WTC11 (cell line): ENCODE measurements at regions not wholly inside any gene's neighbourhood (a gene's known extent, or its start where the extent isn't known, plus 50 kb on each side); places are given as distances from the start of the nearest gene placed in this dataset.
"Not testable (repeated sequence)": the region's sequence is repeated elsewhere in the genome, so short reads cannot be mapped to it uniquely, and the experiment has no call there.

Experiments
- ATAC-seq: fragments of 200-7000 bp; cut with Tn5 transposase; 2 replicates; pipeline ENCODE4 v1.10.0; 2021; ENCODE audit warnings: mild to moderate bottlenecking, moderate library complexity
- CTCF ChIA-PET: fragments of 300-600 bp; sonication (Branson Sonifier 250); formaldehyde crosslinking; loops from one replicate; lab custom pipeline; 2021; ENCODE audit warnings: antibody characterized with exemption; lab: Charles Lee
- POLR2A ChIA-PET: fragments of 350-600 bp; sonication (Branson Sonifier 250); formaldehyde crosslinking; loops from one replicate; lab custom pipeline; 2021; ENCODE audit warnings: antibody characterized with exemption; lab: Charles Lee
- DNase-seq: peaks from one replicate; pipeline ENCODE4 v3.0.0; 2021; ENCODE audit warnings: low spot score
- H3K27ac Mint-ChIP-seq: 2 replicates; pipeline ENCODE4 v1.8.0; 2021; ENCODE audit warnings: mixed read lengths
- H3K27me3 Mint-ChIP-seq: 2 replicates; pipeline ENCODE4 v1.8.0; 2021; ENCODE audit warnings: low read depth, mild to moderate bottlenecking, moderate library complexity, mixed read lengths
- H3K36me3 Mint-ChIP-seq: 2 replicates; pipeline ENCODE4 v1.8.0; 2021; ENCODE audit warnings: mixed read lengths
- H3K4me1 Mint-ChIP-seq: 2 replicates; pipeline ENCODE4 v1.8.0; 2022; ENCODE audit warnings: mixed read lengths
- H3K4me3 Mint-ChIP-seq: 2 replicates; pipeline ENCODE4 v1.8.0; 2021; ENCODE audit warnings: mild to moderate bottlenecking, moderate library complexity, mixed read lengths
- H3K9me3 Mint-ChIP-seq: 2 replicates; pipeline ENCODE4 v1.8.0; 2021; ENCODE audit warnings: mixed read lengths
- FOXK1 ChIP-seq: sonication (generic); formaldehyde crosslinking; IDR thresholded peaks from 2 replicates; pipeline ENCODE4 v1.8.0; 2022; ENCODE audit warnings: mild to moderate bottlenecking, moderate library complexity, missing genetic modification reagents
- GRHL2 ChIP-seq: fragments of 250-450 bp; sonication (Bioruptor Pico); IDR thresholded peaks from 2 replicates; pipeline ENCODE4 v1.8.0; 2022; ENCODE audit warnings: mild to moderate bottlenecking, moderate library complexity; ENCODE audit not compliant: insufficient replicate concordance, severe bottlenecking
- HMGA2 ChIP-seq: fragments of 250-450 bp; sonication (Bioruptor Pico); IDR thresholded peaks from 2 replicates; pipeline ENCODE4 v1.4.0; 2021; ENCODE audit warnings: mild to moderate bottlenecking, moderate library complexity
- MXD4 ChIP-seq: fragments of 250-450 bp; sonication (Bioruptor Pico); IDR thresholded peaks from 2 replicates; pipeline ENCODE4 v1.8.0; 2021; ENCODE audit warnings: mild to moderate bottlenecking, moderate library complexity, borderline replicate concordance
- MYBL2 ChIP-seq: sonication (generic); formaldehyde crosslinking; IDR thresholded peaks from 2 replicates; pipeline ENCODE4 v1.8.1; 2023; ENCODE audit warnings: mild to moderate bottlenecking, moderate library complexity, missing genetic modification reagents
- NR1H2 ChIP-seq: sonication (generic); formaldehyde crosslinking; IDR thresholded peaks from 2 replicates; pipeline ENCODE4 v1.9.0; 2021; ENCODE audit warnings: mild to moderate bottlenecking, moderate library complexity, missing genetic modification reagents
- OVOL2 ChIP-seq: fragments of 250-450 bp; sonication (Bioruptor Pico); IDR thresholded peaks from 2 replicates; pipeline ENCODE4 v1.9.0; 2021; ENCODE audit warnings: mild to moderate bottlenecking, borderline replicate concordance
- ZNF263 ChIP-seq: sonication (generic); formaldehyde crosslinking; IDR thresholded peaks from 2 replicates; pipeline ENCODE4 v1.8.1; 2022; ENCODE audit warnings: low read depth, mild to moderate bottlenecking, moderate library complexity, missing genetic modification reagents
- ZNF416 ChIP-seq: fragments of 250-450 bp; sonication (Bioruptor Pico); IDR thresholded peaks from 2 replicates; pipeline ENCODE4 v1.9.0; 2021; ENCODE audit warnings: mild to moderate bottlenecking, inconsistent platforms
- TF ChIP-seq, protein P1 (sequence below): sonication (generic); formaldehyde crosslinking; IDR thresholded peaks from 2 replicates; pipeline ENCODE4 v1.8.1; 2023; ENCODE audit warnings: mild to moderate bottlenecking, missing genetic modification reagents, moderate library complexity
- TF ChIP-seq, protein P2 (sequence below): sonication (generic); formaldehyde crosslinking; IDR thresholded peaks from 2 replicates; pipeline ENCODE4 v1.8.1; 2023; ENCODE audit warnings: mild to moderate bottlenecking, moderate library complexity, missing genetic modification reagents
- TF ChIP-seq, protein P3 (sequence below): fragments of 250-450 bp; sonication (Bioruptor Pico); conservative IDR thresholded peaks from 2 replicates; pipeline ENCODE4 v1.9.0; 2021; ENCODE audit warnings: mild to moderate bottlenecking
- TF ChIP-seq, protein P4 (sequence below): sonication (generic); formaldehyde crosslinking; IDR thresholded peaks from 2 replicates; pipeline ENCODE4 v1.8.0; 2022; ENCODE audit warnings: mild to moderate bottlenecking, missing genetic modification reagents
- TF ChIP-seq, protein P5 (sequence below): fragments of 250-450 bp; sonication (Bioruptor Pico); IDR thresholded peaks from 2 replicates; pipeline ENCODE4 v1.9.0; 2021; ENCODE audit warnings: mild to moderate bottlenecking, borderline replicate concordance
- TF ChIP-seq, protein P6 (sequence below): fragments of 250-450 bp; sonication (Bioruptor Pico); IDR thresholded peaks from 2 replicates; pipeline ENCODE4 v1.9.0; 2021; ENCODE audit warnings: mild to moderate bottlenecking
- TF ChIP-seq, protein P7 (sequence below): fragments of 250-450 bp; sonication (Bioruptor Pico); IDR thresholded peaks from 2 replicates; pipeline ENCODE4 v1.9.0; 2021; ENCODE audit warnings: moderate library complexity, mild to moderate bottlenecking, inconsistent platforms, borderline replicate concordance
- TF ChIP-seq, protein P8 (sequence below): sonication (generic); formaldehyde crosslinking; IDR thresholded peaks from 2 replicates; pipeline ENCODE4 v1.8.1; 2023; ENCODE audit warnings: mild to moderate bottlenecking, missing genetic modification reagents
- TF ChIP-seq, protein P9 (sequence below): fragments of 250-450 bp; sonication (Bioruptor Pico); IDR thresholded peaks from 2 replicates; pipeline ENCODE4 v1.9.0; 2021; ENCODE audit warnings: mild to moderate bottlenecking

DNA sequence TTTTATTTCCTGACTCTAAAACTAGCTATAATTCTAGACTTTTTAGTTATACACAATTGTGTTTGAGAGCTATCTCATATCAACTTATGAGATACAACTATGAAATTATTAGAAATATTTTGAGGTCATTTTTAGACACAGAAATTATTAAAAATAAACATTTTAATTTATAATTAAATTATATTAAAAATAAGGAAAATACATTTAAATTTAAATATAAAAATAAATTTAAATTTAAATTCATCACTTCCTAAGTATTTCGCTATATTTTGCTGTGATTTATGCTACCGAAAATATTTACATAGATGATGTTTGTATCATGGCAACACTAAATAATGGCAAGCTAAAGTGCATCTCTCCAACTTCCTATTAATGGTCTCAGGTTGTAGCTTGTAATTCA lies 105.7 kb downstream of the ZNF716 start:
- H3K27ac Mint-ChIP-seq, ATAC-seq, DNase-seq, H3K4me1 Mint-ChIP-seq, POLR2A ChIA-PET, CTCF ChIA-PET, H3K4me3 Mint-ChIP-seq: not testable (repeated sequence)
- Mint-ChIP-seq H3K27me3 (peaks cover 19% of the 10 kb centered on the region), H3K36me3 (peaks cover 47% of the 10 kb centered on the region), H3K9me3 (peaks cover 72% of the 10 kb centered on the region)
- TF ChIP-seq HMGA2, result peak; percentile 93

DNA sequence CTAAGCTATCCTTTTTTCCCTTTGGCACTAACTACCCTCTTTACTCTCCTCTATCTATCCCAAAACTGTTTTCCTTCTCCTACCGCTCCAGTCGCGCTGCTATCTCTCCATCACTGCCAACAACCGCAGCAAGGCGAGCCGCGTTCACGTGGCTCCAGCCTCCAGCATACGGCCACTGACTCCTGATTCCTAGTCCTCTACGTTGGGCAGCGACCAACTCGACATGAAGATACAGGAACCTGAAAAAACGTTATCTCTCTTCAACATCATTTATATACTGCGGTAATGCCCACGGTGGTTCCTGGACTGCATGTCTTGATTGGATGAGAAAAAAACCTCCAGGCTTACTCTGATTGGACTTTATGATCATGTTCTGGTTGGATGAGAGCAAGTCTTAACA lies 129.5 kb downstream of the ZNF716 start:
- ATAC-seq, result no peak
- Mint-ChIP-seq H3K27ac (no peak overlapping the region), H3K36me3 (peaks cover 59% of the 10 kb centered on the region), H3K4me3 (no peak overlapping the region), H3K27me3 (peaks cover 12% of the 10 kb centered on the region), H3K4me1 (no peaks in the 10 kb centered on the region), H3K9me3 (peaks cover 52% of the 10 kb centered on the region)
- ChIA-PET CTCF (no interaction called here), POLR2A (no interaction called here)
- DNase-seq, result no peak
- TF ChIP-seq FOXK1 (CRISPR knock-in tag), result no peak
- TF ChIP-seq, protein P1, sequence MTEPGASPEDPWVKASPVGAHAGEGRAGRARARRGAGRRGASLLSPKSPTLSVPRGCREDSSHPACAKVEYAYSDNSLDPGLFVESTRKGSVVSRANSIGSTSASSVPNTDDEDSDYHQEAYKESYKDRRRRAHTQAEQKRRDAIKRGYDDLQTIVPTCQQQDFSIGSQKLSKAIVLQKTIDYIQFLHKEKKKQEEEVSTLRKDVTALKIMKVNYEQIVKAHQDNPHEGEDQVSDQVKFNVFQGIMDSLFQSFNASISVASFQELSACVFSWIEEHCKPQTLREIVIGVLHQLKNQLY, result no peak
- TF ChIP-seq, protein P2, sequence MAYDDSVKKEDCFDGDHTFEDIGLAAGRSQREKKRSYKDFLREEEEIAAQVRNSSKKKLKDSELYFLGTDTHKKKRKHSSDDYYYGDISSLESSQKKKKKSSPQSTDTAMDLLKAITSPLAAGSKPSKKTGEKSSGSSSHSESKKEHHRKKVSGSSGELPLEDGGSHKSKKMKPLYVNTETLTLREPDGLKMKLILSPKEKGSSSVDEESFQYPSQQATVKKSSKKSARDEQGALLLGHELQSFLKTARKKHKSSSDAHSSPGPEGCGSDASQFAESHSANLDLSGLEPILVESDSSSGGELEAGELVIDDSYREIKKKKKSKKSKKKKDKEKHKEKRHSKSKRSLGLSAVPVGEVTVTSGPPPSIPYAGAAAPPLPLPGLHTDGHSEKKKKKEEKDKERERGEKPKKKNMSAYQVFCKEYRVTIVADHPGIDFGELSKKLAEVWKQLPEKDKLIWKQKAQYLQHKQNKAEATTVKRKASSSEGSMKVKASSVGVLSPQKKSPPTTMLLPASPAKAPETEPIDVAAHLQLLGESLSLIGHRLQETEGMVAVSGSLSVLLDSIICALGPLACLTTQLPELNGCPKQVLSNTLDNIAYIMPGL, result no peak
- TF ChIP-seq ZNF416 (CRISPR knock-in tag), result no peak
- TF ChIP-seq NR1H2 (CRISPR knock-in tag), result no peak
- no peak for TF ChIP-seq GRHL2 (CRISPR knock-in tag)
- TF ChIP-seq, protein P3, sequence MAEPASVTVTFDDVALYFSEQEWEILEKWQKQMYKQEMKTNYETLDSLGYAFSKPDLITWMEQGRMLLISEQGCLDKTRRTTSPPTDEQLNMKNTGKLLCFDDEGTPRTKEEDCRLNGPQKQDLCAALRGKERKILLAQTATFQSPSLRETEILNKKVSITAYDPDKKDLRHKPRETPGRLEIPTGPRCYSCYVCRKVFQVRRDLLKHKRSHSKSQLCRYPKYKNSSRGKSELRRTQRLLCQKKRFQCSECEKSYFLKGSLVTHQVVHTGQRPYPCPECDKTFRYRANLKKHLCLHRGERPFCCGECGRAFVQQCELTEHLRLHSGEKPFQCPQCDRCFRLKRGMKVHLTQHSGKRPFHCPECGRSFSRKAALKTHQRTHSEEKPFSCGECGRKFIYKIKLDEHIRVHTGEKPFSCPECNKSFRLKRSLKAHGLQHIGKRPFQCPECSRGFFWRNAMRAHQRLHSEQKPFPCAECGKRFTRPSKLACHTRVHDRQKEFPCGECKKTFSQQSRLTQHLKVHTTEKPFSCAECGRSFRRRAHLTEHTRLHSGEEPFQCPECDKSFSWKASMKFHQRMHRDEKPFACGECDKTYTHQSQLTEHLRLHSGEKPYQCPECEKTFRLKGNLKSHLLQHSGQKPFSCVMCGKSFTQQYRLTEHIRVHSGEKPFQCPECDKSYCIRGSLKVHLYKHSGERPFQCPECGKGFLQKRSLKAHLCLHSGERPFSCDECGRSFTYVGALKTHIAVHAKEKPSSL (CRISPR knock-in tag), result no peak
- TF ChIP-seq, protein P4, sequence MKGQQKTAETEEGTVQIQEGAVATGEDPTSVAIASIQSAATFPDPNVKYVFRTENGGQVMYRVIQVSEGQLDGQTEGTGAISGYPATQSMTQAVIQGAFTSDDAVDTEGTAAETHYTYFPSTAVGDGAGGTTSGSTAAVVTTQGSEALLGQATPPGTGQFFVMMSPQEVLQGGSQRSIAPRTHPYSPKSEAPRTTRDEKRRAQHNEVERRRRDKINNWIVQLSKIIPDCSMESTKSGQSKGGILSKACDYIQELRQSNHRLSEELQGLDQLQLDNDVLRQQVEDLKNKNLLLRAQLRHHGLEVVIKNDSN, result no peak
- TF ChIP-seq MXD4 (CRISPR knock-in tag), result no peak
- no peak for TF ChIP-seq MYBL2 (CRISPR knock-in tag)
- TF ChIP-seq ZNF263 (CRISPR knock-in tag), result no peak
- TF ChIP-seq, protein P5, sequence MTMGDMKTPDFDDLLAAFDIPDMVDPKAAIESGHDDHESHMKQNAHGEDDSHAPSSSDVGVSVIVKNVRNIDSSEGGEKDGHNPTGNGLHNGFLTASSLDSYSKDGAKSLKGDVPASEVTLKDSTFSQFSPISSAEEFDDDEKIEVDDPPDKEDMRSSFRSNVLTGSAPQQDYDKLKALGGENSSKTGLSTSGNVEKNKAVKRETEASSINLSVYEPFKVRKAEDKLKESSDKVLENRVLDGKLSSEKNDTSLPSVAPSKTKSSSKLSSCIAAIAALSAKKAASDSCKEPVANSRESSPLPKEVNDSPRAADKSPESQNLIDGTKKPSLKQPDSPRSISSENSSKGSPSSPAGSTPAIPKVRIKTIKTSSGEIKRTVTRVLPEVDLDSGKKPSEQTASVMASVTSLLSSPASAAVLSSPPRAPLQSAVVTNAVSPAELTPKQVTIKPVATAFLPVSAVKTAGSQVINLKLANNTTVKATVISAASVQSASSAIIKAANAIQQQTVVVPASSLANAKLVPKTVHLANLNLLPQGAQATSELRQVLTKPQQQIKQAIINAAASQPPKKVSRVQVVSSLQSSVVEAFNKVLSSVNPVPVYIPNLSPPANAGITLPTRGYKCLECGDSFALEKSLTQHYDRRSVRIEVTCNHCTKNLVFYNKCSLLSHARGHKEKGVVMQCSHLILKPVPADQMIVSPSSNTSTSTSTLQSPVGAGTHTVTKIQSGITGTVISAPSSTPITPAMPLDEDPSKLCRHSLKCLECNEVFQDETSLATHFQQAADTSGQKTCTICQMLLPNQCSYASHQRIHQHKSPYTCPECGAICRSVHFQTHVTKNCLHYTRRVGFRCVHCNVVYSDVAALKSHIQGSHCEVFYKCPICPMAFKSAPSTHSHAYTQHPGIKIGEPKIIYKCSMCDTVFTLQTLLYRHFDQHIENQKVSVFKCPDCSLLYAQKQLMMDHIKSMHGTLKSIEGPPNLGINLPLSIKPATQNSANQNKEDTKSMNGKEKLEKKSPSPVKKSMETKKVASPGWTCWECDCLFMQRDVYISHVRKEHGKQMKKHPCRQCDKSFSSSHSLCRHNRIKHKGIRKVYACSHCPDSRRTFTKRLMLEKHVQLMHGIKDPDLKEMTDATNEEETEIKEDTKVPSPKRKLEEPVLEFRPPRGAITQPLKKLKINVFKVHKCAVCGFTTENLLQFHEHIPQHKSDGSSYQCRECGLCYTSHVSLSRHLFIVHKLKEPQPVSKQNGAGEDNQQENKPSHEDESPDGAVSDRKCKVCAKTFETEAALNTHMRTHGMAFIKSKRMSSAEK, result no peak
- TF ChIP-seq, protein P6, sequence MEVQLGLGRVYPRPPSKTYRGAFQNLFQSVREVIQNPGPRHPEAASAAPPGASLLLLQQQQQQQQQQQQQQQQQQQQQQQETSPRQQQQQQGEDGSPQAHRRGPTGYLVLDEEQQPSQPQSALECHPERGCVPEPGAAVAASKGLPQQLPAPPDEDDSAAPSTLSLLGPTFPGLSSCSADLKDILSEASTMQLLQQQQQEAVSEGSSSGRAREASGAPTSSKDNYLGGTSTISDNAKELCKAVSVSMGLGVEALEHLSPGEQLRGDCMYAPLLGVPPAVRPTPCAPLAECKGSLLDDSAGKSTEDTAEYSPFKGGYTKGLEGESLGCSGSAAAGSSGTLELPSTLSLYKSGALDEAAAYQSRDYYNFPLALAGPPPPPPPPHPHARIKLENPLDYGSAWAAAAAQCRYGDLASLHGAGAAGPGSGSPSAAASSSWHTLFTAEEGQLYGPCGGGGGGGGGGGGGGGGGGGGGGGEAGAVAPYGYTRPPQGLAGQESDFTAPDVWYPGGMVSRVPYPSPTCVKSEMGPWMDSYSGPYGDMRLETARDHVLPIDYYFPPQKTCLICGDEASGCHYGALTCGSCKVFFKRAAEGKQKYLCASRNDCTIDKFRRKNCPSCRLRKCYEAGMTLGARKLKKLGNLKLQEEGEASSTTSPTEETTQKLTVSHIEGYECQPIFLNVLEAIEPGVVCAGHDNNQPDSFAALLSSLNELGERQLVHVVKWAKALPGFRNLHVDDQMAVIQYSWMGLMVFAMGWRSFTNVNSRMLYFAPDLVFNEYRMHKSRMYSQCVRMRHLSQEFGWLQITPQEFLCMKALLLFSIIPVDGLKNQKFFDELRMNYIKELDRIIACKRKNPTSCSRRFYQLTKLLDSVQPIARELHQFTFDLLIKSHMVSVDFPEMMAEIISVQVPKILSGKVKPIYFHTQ, result no peak
- TF ChIP-seq, protein P7, sequence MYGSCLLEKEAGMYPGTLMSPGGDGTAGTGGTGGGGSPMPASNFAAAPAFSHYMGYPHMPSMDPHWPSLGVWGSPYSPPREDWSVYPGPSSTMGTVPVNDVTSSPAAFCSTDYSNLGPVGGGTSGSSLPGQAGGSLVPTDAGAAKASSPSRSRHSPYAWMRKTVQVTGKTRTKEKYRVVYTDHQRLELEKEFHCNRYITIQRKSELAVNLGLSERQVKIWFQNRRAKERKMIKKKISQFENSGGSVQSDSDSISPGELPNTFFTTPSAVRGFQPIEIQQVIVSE (CRISPR knock-in tag), result no peak
- TF ChIP-seq, protein P8, sequence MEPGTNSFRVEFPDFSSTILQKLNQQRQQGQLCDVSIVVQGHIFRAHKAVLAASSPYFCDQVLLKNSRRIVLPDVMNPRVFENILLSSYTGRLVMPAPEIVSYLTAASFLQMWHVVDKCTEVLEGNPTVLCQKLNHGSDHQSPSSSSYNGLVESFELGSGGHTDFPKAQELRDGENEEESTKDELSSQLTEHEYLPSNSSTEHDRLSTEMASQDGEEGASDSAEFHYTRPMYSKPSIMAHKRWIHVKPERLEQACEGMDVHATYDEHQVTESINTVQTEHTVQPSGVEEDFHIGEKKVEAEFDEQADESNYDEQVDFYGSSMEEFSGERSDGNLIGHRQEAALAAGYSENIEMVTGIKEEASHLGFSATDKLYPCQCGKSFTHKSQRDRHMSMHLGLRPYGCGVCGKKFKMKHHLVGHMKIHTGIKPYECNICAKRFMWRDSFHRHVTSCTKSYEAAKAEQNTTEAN (CRISPR knock-in tag), result no peak
- TF ChIP-seq, protein P9, sequence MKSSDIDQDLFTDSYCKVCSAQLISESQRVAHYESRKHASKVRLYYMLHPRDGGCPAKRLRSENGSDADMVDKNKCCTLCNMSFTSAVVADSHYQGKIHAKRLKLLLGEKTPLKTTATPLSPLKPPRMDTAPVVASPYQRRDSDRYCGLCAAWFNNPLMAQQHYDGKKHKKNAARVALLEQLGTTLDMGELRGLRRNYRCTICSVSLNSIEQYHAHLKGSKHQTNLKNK (CRISPR knock-in tag), result no peak
- TF ChIP-seq OVOL2 (CRISPR knock-in tag), result no peak
